Psoas muscle (tissue), 7 donors: ENCODE measurements at regions not wholly inside any gene's neighbourhood (a gene's known extent, or its start where the extent isn't known, plus 50 kb on each side); places are given as distances from the start of the nearest gene placed in this dataset.

Source experiments
- ATAC-seq, 4 donors: fragments of 200-7000 bp; cut with Tn5 transposase; one replicate each; pipeline ENCODE4 v1.9.1; 2020; ENCODE audit warnings: moderate library complexity in 3 of 4, mild to moderate bottlenecking in 2 of 4
- DNase-seq, 2 donors: peaks; one replicate each; pipeline ENCODE4 v3.0.0-alpha.2; 2020
- H3K27ac ChIP-seq: fragments of 200-600 bp; one replicate; pipeline ENCODE4 v1.8.0; 2022
- H3K27me3 ChIP-seq, 3 donors: fragments of 200-600 bp in 1 of 3; one replicate each; pipeline versions ENCODE4 v1.6.1 to v1.8.0; 2013 to 2022; ENCODE audit warnings: low read length in 2 of 3, mild to moderate bottlenecking in 2 of 3, moderate library complexity in 1 of 3; ENCODE audit not compliant: insufficient read depth in 3 of 3
- H3K36me3 ChIP-seq, 2 donors: fragments of 200-600 bp in 1 of 2; one replicate each; pipeline versions ENCODE4 v1.6.1 to v1.8.0; 2013 to 2022; ENCODE audit warnings: low read depth in 1 of 2, mild to moderate bottlenecking in 1 of 2, moderate library complexity in 1 of 2; ENCODE audit not compliant: insufficient read depth in 1 of 2
- H3K4me1 ChIP-seq: fragments of 200-600 bp; one replicate; pipeline ENCODE4 v1.8.0; 2022
- H3K4me3 ChIP-seq: fragments of 200-600 bp; one replicate; pipeline ENCODE4 v1.8.0; 2022; ENCODE audit warnings: mild to moderate bottlenecking
- H3K9me3 ChIP-seq: fragments of 200-600 bp; one replicate; pipeline ENCODE4 v1.8.0; 2022
- WGBS, 3 donors: extraction: QIAGEN DNeasy Blood & Tissue Kit; methylation state at CpG; one replicate each; pipeline versions ENCODE4 v1.1.6 to v1.1.7; 2013; 5-methylcytosine and 5-hydroxymethylcytosine counted together
- intact Hi-C, 2 donors: fragments of 100-400 bp; cut with DNase I; formaldehyde crosslinking; loops; one replicate each; pipeline versions ENCODE4 v1.11.0 to v1.14.2; 2022
- TF ChIP-seq, protein P1 (sequence below): fragments of 200-600 bp; IDR thresholded peaks from one replicate; pipeline ENCODE4 v1.8.0; 2022; ENCODE audit warnings: antibody characterized with exemption
- donor health status: healthy with polysubstance abuse.
- donor health status: DM: no; HTN: no; CAD: no; lungs with moderate emphysema.
- donor health status: Bipolar disorder and iron deficiency.
- donor health status: healthy.
- donor health status: DM: yes; HTN: yes; CAD: no.
- donor health status: DM: no; HTN: no; CAD: no.
- donor health status: DM: yes; HTN: yes; CAD: no.

DNA sequence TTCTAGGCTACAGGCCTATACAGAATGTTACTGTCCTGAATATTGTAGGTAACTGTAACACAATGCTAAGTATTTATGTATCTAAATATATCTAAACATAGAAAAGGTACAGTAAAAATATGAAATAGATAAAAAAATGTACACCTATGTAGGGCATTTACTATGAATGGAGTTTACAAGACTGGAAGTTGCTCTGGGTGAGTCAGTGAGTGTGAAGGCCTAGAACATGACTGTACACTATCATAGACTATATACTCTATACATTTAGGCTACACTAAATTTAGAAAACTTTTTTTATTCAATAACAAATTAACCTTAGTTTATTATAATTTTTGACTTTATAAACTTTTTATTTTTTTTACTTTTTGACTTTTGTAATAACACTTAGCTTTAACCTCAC is 136.9 kb downstream of the DUSP10 start:
- intact Hi-C loops = no loop called here
- no peak for DNase-seq
- Histone ChIP-seq H3K4me1 (no peaks in the 10 kb centered on the region), H3K4me3 (no peak overlapping the region), H3K9me3 (no peaks in the 10 kb centered on the region), H3K27me3 (no peaks in the 10 kb centered on the region), H3K36me3 (no peaks in the 10 kb centered on the region), H3K27ac (no peak overlapping the region)
- TF ChIP-seq, protein P1, sequence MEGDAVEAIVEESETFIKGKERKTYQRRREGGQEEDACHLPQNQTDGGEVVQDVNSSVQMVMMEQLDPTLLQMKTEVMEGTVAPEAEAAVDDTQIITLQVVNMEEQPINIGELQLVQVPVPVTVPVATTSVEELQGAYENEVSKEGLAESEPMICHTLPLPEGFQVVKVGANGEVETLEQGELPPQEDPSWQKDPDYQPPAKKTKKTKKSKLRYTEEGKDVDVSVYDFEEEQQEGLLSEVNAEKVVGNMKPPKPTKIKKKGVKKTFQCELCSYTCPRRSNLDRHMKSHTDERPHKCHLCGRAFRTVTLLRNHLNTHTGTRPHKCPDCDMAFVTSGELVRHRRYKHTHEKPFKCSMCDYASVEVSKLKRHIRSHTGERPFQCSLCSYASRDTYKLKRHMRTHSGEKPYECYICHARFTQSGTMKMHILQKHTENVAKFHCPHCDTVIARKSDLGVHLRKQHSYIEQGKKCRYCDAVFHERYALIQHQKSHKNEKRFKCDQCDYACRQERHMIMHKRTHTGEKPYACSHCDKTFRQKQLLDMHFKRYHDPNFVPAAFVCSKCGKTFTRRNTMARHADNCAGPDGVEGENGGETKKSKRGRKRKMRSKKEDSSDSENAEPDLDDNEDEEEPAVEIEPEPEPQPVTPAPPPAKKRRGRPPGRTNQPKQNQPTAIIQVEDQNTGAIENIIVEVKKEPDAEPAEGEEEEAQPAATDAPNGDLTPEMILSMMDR = no peak
- no peak for ATAC-seq

DNA sequence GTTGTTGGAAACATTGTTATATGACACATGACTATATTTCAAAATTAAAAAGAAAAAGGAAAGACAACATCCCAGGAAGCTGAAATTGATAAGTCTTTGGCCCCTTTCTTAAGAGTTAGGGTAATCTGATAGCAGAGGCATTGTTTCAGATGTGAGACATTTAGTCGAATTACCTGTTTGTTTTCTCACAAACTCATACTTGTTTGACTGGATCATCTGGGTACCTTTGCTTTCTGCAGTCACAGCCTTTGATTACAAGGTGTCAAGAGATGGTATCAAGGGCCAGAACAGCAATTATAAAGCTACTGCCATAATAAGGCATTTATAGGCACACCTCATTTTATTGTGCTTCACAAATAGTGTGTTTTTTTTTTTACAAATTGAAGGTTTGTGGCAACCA is 136.3 kb downstream of the DUSP10 start:
- DNase-seq (no peak), ATAC-seq (no peak)
- H3K9me3 ChIP-seq = no peaks in the 10 kb centered on the region
- WGBS, 3 donors = 71 to 80% (median 76%) methylated on average over 1 of the region's 1 CpG
- H3K27ac ChIP-seq = no peak overlapping the region
- no peak overlapping the region for H3K4me3 ChIP-seq
- TF ChIP-seq, protein P1 = no peak
- H3K36me3 ChIP-seq = no peaks in the 10 kb centered on the region
- no peaks in the 10 kb centered on the region for H3K4me1 ChIP-seq
- intact Hi-C loops = no loop called here
- no peaks in the 10 kb centered on the region for H3K27me3 ChIP-seq

DNA sequence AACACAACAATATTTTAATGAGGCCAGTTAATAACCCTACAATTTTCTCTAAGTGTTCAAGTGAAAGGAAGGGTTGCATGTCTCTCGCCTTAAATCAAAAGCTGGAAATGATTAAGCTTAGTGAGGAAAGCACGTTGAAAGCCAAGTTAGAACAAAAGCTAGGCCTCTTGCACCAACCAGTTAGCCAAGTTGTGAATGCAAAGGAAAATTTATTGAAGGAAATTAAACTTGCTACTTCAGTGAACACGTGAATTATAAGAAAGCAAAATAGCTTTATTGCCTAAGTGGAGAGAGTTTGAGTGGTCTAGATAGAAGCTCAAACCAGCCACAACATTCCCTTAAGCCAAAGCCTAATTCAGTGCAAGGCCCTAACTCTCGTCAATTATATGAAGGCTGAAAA is 135.6 kb downstream of the DUSP10 start:
- Histone ChIP-seq H3K4me3 (no peak overlapping the region), H3K4me1 (no peaks in the 10 kb centered on the region), H3K36me3 (no peaks in the 10 kb centered on the region), H3K9me3 (no peaks in the 10 kb centered on the region), H3K27ac (no peak overlapping the region), H3K27me3 (no peaks in the 10 kb centered on the region)
- TF ChIP-seq, protein P1 = no peak
- intact Hi-C loops = no loop called here
- no peak for ATAC-seq
- WGBS, 3 donors = 67 to 90% (median 86%) methylated on average over 4 of the region's 4 CpGs
- no peak for DNase-seq

DNA sequence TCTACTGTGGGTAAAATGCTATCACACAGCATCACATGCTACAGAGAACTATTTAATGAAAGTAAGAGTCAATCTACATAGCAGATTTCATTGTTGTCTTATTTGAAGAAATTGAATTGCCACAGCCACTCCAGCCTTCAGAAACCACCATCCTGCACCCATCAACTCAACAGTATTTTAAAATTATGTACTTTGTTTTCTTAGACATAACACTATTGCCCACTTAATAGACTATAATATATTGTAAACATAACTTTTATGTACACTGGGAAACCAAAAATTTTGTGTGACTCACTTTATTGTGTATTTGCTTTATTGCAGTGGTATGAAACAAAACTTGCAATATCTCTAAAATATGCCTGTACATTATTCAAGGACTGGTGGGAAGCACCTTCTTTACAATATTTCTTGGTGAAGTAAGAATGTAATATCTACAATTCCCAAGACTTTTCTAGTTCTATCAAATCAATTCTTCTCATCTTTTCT is 133.0 kb downstream of the DUSP10 start:
- Histone ChIP-seq H3K27ac (no peak overlapping the region), H3K4me1 (peaks cover 13% of the 10 kb centered on the region), H3K4me3 (no peak overlapping the region), H3K9me3 (no peaks in the 10 kb centered on the region), H3K36me3 (no peaks in the 10 kb centered on the region), H3K27me3 (no peaks in the 10 kb centered on the region)
- ATAC-seq (no peak), DNase-seq (no peak)
- TF ChIP-seq, protein P1 = no peak
- intact Hi-C loops = no loop called here

DNA sequence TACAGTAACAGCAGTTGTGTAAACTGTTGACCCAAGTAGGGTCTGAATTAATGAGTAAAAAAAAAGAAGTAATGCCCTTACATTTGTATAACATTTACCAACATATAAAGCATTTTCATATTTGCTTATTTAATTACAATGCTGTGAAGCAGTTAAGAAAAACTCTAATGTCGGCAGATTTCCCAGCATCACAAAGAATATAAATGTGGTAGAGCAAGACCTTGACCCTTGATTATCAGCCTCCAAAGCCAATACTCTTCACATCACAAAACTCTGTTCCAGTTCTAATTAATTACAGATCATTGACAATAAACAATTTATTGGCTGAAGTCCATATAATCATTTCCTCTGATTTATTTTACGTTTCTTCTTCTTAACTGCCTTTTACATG is 130.2 kb downstream of the DUSP10 start:
- H3K27ac ChIP-seq = peak overlapping the region; percentile 59
- H3K27me3 ChIP-seq = no peaks in the 10 kb centered on the region
- DNase-seq = no peak
- no peaks in the 10 kb centered on the region for H3K9me3 ChIP-seq
- intact Hi-C loops = loop anchor here (5.0 kb wide), 2 partner anchors 39 to 131 kb away; partner anchors contain the start of gene DUSP10 (in 2 of the 2)
- H3K36me3 ChIP-seq = no peaks in the 10 kb centered on the region
- WGBS, 3 donors = 29 to 85% (median 76%) methylated on average over 2 of the region's 2 CpGs
- no peak for ATAC-seq
- peaks cover 13% of the 10 kb centered on the region for H3K4me1 ChIP-seq
- H3K4me3 ChIP-seq = no peak overlapping the region
- TF ChIP-seq, protein P1 = no peak
